ENCODE measurements at regions not wholly inside any gene's neighbourhood (a gene's known extent, or its start where the extent isn't known, plus 50 kb on each side); places are given as distances from the start of the nearest gene placed in this dataset.

GRCh38 chr4:156553659-156554058 is 417.9 kb downstream of the PDGFC start:
- Histone ChIP-seq H3K4me3 (ENCODE audit: low read length) (no peak overlapping the region), H3K4me1 (ENCODE audit: control insufficient read depth, insufficient read depth, low read length) (no peaks in the 10 kb centered on the region), H3K27ac (ENCODE audit: low read length) (no peak overlapping the region), H3K36me3 (ENCODE audit: control insufficient read depth, insufficient read depth, low read length) (no peaks in the 10 kb centered on the region), H3K27me3 (ENCODE audit: control insufficient read depth, insufficient read depth, low read length) (no peaks in the 10 kb centered on the region), H3K9me3 (ENCODE audit: control insufficient read depth, low read depth, low read length) (no peaks in the 10 kb centered on the region)
- no CpG with 5 or more reads among the region's 1 CpG for WGBS (ENCODE audit: insufficient coverage, low lambda C conversion rate)
- no peak for DNase-seq

- no peaks in the 10 kb centered on the region for H3K4me1 ChIP-seq (ENCODE audit: control insufficient read depth, insufficient read depth, low read length)
- no peak overlapping the region for H3K4me3 ChIP-seq (ENCODE audit: low read length)
- no peak overlapping the region for H3K27ac ChIP-seq (ENCODE audit: low read length)
- no peaks in the 10 kb centered on the region for H3K27me3 ChIP-seq (ENCODE audit: control insufficient read depth, insufficient read depth, low read length)
- no peaks in the 10 kb centered on the region for H3K36me3 ChIP-seq (ENCODE audit: control insufficient read depth, insufficient read depth, low read length)
- no peaks in the 10 kb centered on the region for H3K9me3 ChIP-seq (ENCODE audit: control insufficient read depth, low read depth, low read length)
- no peak for DNase-seq
- WGBS (ENCODE audit: insufficient coverage, low lambda C conversion rate): 80% methylated on average over 1 of the region's 2 CpGs
Measured at GRCh38 chr4:156547891-156548290, 423.7 kb downstream of the PDGFC start.

- H3K27me3 ChIP-seq (ENCODE audit: control insufficient read depth, insufficient read depth, low read length): no peaks in the 10 kb centered on the region
- H3K4me3 ChIP-seq (ENCODE audit: low read length): no peak overlapping the region
Measured at GRCh38 chr4:156547439-156547838, 424.2 kb downstream of the PDGFC start.

GRCh38 chr4:156545003-156545785 is 426.4 kb downstream of the PDGFC start:
- H3K27me3 ChIP-seq (ENCODE audit: control insufficient read depth, insufficient read depth, low read length): no peaks in the 10 kb centered on the region

More at GRCh38 chr4:156547439-156547838, 424.2 kb downstream of the PDGFC start:
- H3K36me3 ChIP-seq (ENCODE audit: control insufficient read depth, insufficient read depth, low read length): no peaks in the 10 kb centered on the region
- 53% methylated on average over 2 of the region's 2 CpGs for WGBS (ENCODE audit: insufficient coverage, low lambda C conversion rate)
- no peaks in the 10 kb centered on the region for H3K9me3 ChIP-seq (ENCODE audit: control insufficient read depth, low read depth, low read length)
- no peak for DNase-seq
- no peak overlapping the region for H3K27ac ChIP-seq (ENCODE audit: low read length)
- H3K4me1 ChIP-seq (ENCODE audit: control insufficient read depth, insufficient read depth, low read length): no peaks in the 10 kb centered on the region

GRCh38 chr4:156539376-156539775 is 432.2 kb downstream of the PDGFC start:
- Histone ChIP-seq H3K9me3 (ENCODE audit: control insufficient read depth, low read depth, low read length) (no peaks in the 10 kb centered on the region), H3K27me3 (ENCODE audit: control insufficient read depth, insufficient read depth, low read length) (no peaks in the 10 kb centered on the region), H3K4me1 (ENCODE audit: control insufficient read depth, insufficient read depth, low read length) (no peaks in the 10 kb centered on the region), H3K36me3 (ENCODE audit: control insufficient read depth, insufficient read depth, low read length) (no peaks in the 10 kb centered on the region), H3K4me3 (ENCODE audit: low read length) (no peak overlapping the region), H3K27ac (ENCODE audit: low read length) (no peak overlapping the region)
- no peak for DNase-seq
- WGBS (ENCODE audit: insufficient coverage, low lambda C conversion rate): 100% methylated on average over 1 of the region's 1 CpG

More at GRCh38 chr4:156545003-156545785, 426.4 kb downstream of the PDGFC start:
- Histone ChIP-seq H3K4me1 (ENCODE audit: control insufficient read depth, insufficient read depth, low read length) (no peaks in the 10 kb centered on the region), H3K36me3 (ENCODE audit: control insufficient read depth, insufficient read depth, low read length) (no peaks in the 10 kb centered on the region), H3K4me3 (ENCODE audit: low read length) (no peak overlapping the region), H3K9me3 (ENCODE audit: control insufficient read depth, low read depth, low read length) (no peaks in the 10 kb centered on the region), H3K27ac (ENCODE audit: low read length) (no peak overlapping the region)
- no peak for DNase-seq
- WGBS (ENCODE audit: insufficient coverage, low lambda C conversion rate): no CpG with 5 or more reads among the region's 2 CpGs

- Histone ChIP-seq H3K27ac (ENCODE audit: low read length) (no peak overlapping the region), H3K4me3 (ENCODE audit: low read length) (no peak overlapping the region), H3K36me3 (ENCODE audit: control insufficient read depth, insufficient read depth, low read length) (no peaks in the 10 kb centered on the region), H3K4me1 (ENCODE audit: control insufficient read depth, insufficient read depth, low read length) (no peaks in the 10 kb centered on the region), H3K9me3 (ENCODE audit: control insufficient read depth, low read depth, low read length) (no peaks in the 10 kb centered on the region), H3K27me3 (ENCODE audit: control insufficient read depth, insufficient read depth, low read length) (no peaks in the 10 kb centered on the region)
- DNase-seq: no peak
- WGBS (ENCODE audit: insufficient coverage, low lambda C conversion rate): no CpG with 5 or more reads among the region's 1 CpG
Measured at GRCh38 chr4:156538651-156539257, 432.8 kb downstream of the PDGFC start.

- Histone ChIP-seq H3K4me3 (ENCODE audit: low read length) (no peak overlapping the region), H3K36me3 (ENCODE audit: control insufficient read depth, insufficient read depth, low read length) (no peaks in the 10 kb centered on the region), H3K27ac (ENCODE audit: low read length) (no peak overlapping the region), H3K4me1 (ENCODE audit: control insufficient read depth, insufficient read depth, low read length) (no peaks in the 10 kb centered on the region), H3K9me3 (ENCODE audit: control insufficient read depth, low read depth, low read length) (no peaks in the 10 kb centered on the region), H3K27me3 (ENCODE audit: control insufficient read depth, insufficient read depth, low read length) (no peaks in the 10 kb centered on the region)
- no peak for DNase-seq
- 90% methylated on average over 2 of the region's 2 CpGs for WGBS (ENCODE audit: insufficient coverage, low lambda C conversion rate)
Measured at GRCh38 chr4:156538210-156538609, 433.4 kb downstream of the PDGFC start.

GRCh38 chr4:156537286-156537685 is 434.3 kb downstream of the PDGFC start:
- Histone ChIP-seq H3K4me3 (ENCODE audit: low read length) (no peak overlapping the region), H3K27me3 (ENCODE audit: control insufficient read depth, insufficient read depth, low read length) (no peaks in the 10 kb centered on the region), H3K36me3 (ENCODE audit: control insufficient read depth, insufficient read depth, low read length) (no peaks in the 10 kb centered on the region), H3K4me1 (ENCODE audit: control insufficient read depth, insufficient read depth, low read length) (no peaks in the 10 kb centered on the region), H3K9me3 (ENCODE audit: control insufficient read depth, low read depth, low read length) (no peaks in the 10 kb centered on the region), H3K27ac (ENCODE audit: low read length) (no peak overlapping the region)
- no peak for DNase-seq

- WGBS (ENCODE audit: insufficient coverage, low lambda C conversion rate): no CpG with 5 or more reads among the region's 1 CpG
- no peaks in the 10 kb centered on the region for H3K36me3 ChIP-seq (ENCODE audit: control insufficient read depth, insufficient read depth, low read length)
- no peaks in the 10 kb centered on the region for H3K27me3 ChIP-seq (ENCODE audit: control insufficient read depth, insufficient read depth, low read length)
- no peaks in the 10 kb centered on the region for H3K4me1 ChIP-seq (ENCODE audit: control insufficient read depth, insufficient read depth, low read length)
- H3K4me3 ChIP-seq (ENCODE audit: low read length): no peak overlapping the region
- no peaks in the 10 kb centered on the region for H3K9me3 ChIP-seq (ENCODE audit: control insufficient read depth, low read depth, low read length)
- no peak overlapping the region for H3K27ac ChIP-seq (ENCODE audit: low read length)
- no peak for DNase-seq
Measured at GRCh38 chr4:156536661-156537060, 434.9 kb downstream of the PDGFC start.

GRCh38 chr4:156534205-156534604 is 437.4 kb downstream of the PDGFC start:
- Histone ChIP-seq H3K4me3 (ENCODE audit: low read length) (no peak overlapping the region), H3K9me3 (ENCODE audit: control insufficient read depth, low read depth, low read length) (no peaks in the 10 kb centered on the region), H3K27me3 (ENCODE audit: control insufficient read depth, insufficient read depth, low read length) (no peaks in the 10 kb centered on the region), H3K36me3 (ENCODE audit: control insufficient read depth, insufficient read depth, low read length) (no peaks in the 10 kb centered on the region), H3K4me1 (ENCODE audit: control insufficient read depth, insufficient read depth, low read length) (no peaks in the 10 kb centered on the region), H3K27ac (ENCODE audit: low read length) (no peak overlapping the region)
- no peak for DNase-seq
- no CpG with 5 or more reads among the region's 2 CpGs for WGBS (ENCODE audit: insufficient coverage, low lambda C conversion rate)

GRCh38 chr4:156528216-156528615 is 443.4 kb downstream of the PDGFC start:
- no peaks in the 10 kb centered on the region for H3K27me3 ChIP-seq (ENCODE audit: control insufficient read depth, insufficient read depth, low read length)
- 33% methylated on average over 1 of the region's 3 CpGs for WGBS (ENCODE audit: insufficient coverage, low lambda C conversion rate)
- no peak overlapping the region for H3K27ac ChIP-seq (ENCODE audit: low read length)
- H3K36me3 ChIP-seq (ENCODE audit: control insufficient read depth, insufficient read depth, low read length): no peaks in the 10 kb centered on the region
- DNase-seq: no peak
- no peaks in the 10 kb centered on the region for H3K9me3 ChIP-seq (ENCODE audit: control insufficient read depth, low read depth, low read length)
- H3K4me3 ChIP-seq (ENCODE audit: low read length): no peak overlapping the region
- H3K4me1 ChIP-seq (ENCODE audit: control insufficient read depth, insufficient read depth, low read length): no peaks in the 10 kb centered on the region

All from large intestine (tissue), 3 donors.